Activated CD8-positive, alpha-beta memory T cell treated with anti-CD3 and anti-CD28 coated beads for 48 hours (primary cell): ENCODE measurements at regions not wholly inside any gene's neighbourhood (a gene's known extent, or its start where the extent isn't known, plus 50 kb on each side); places are given as distances from the start of the nearest gene placed in this dataset.
"Not testable (repeated sequence)": the region's sequence is repeated elsewhere in the genome, so short reads cannot be mapped to it uniquely, and the experiment has no call there.

Source experiments
- DNase-seq, 3 experiments: peaks; one replicate each; pipeline ENCODE4 v3.0.0-alpha.2; 2020; ENCODE audit warnings: low read depth in 2 of 3, low spot score in 2 of 3

GRCh38 chr7:106583706-106584690 is 77.0 kb downstream of the CCDC71L start:
- no peak for DNase-seq

- DNase-seq: no peak
Measured at GRCh38 chr7:106583100-106583499, 77.9 kb downstream of the CCDC71L start.

GRCh38 chr7:106582365-106582764 is 78.6 kb downstream of the CCDC71L start:
- DNase-seq: no peak

GRCh38 chr7:106579086-106579485 is 81.9 kb downstream of the CCDC71L start:
- not testable (repeated sequence) for DNase-seq

- DNase-seq: no peak
Measured at GRCh38 chr7:106575138-106575823, 85.7 kb downstream of the CCDC71L start.

- DNase-seq: no peak
Measured at GRCh38 chr7:106573738-106574137, 87.2 kb downstream of the CCDC71L start.

GRCh38 chr7:106573125-106573663 is 87.8 kb downstream of the CCDC71L start:
- no peak for DNase-seq

- no peak for DNase-seq
Measured at GRCh38 chr7:106572394-106573124, 88.4 kb downstream of the CCDC71L start.

GRCh38 chr7:106571563-106571962 is 89.4 kb downstream of the CCDC71L start:
- no peak for DNase-seq

- DNase-seq: no peak
Measured at GRCh38 chr7:106570948-106571418, 90.0 kb downstream of the CCDC71L start.

GRCh38 chr7:106570146-106570545 is 90.8 kb downstream of the CCDC71L start:
- no peak for DNase-seq

GRCh38 chr7:106569500-106569929 is 91.4 kb downstream of the CCDC71L start:
- DNase-seq: no peak

GRCh38 chr7:106568680-106569499 is 92.1 kb downstream of the CCDC71L start:
- DNase-seq: no peak

GRCh38 chr7:106568002-106568679 is 92.8 kb downstream of the CCDC71L start:
- no peak for DNase-seq

GRCh38 chr7:106567204-106568001 is 93.6 kb downstream of the CCDC71L start:
- DNase-seq: not testable (repeated sequence)

- DNase-seq: no peak
Measured at GRCh38 chr7:106566672-106567071, 94.3 kb downstream of the CCDC71L start.

- DNase-seq: no peak
Measured at GRCh38 chr7:106566196-106566595, 94.8 kb downstream of the CCDC71L start.

- DNase-seq: no peak
Measured at GRCh38 chr7:106565428-106565827, 95.5 kb downstream of the CCDC71L start.
